HepG2 (cell line): ENCODE measurements at regions not wholly inside any gene's neighbourhood (a gene's known extent, or its start where the extent isn't known, plus 50 kb on each side); places are given as distances from the start of the nearest gene placed in this dataset.

Experiments
- GTF3A ChIP-seq: sonication (generic); formaldehyde crosslinking; conservative IDR thresholded peaks from 2 replicates; pipeline ENCODE4 v1.4.0; 2020; ENCODE audit warnings: mild to moderate bottlenecking, missing genetic modification reagents
- NCOR1 ChIP-seq: fragments of 200-600 bp; sonication (generic); IDR thresholded peaks from 2 replicates; pipeline ENCODE4 v1.7.0; 2017; ENCODE audit warnings: antibody characterized with exemption, low read length, borderline replicate concordance
- NKX3-1 ChIP-seq: sonication (generic); formaldehyde crosslinking; IDR thresholded peaks from 2 replicates; pipeline ENCODE4 v1.5.0; 2020; ENCODE audit warnings: missing genetic modification reagents
- RFX1 ChIP-seq: fragments of 450-650 bp; IDR thresholded peaks from 2 replicates; pipeline ENCODE4 v1.6.1; 2017
- ZNF136 ChIP-seq: sonication (generic); formaldehyde crosslinking; IDR thresholded peaks from 2 replicates; pipeline ENCODE4 v1.8.1; 2022; ENCODE audit warnings: low read depth, mild to moderate bottlenecking, moderate library complexity, missing genetic modification reagents
- ZSCAN30 ChIP-seq: sonication (generic); formaldehyde crosslinking; IDR thresholded peaks from 2 replicates; pipeline ENCODE4 v1.5.0; 2020; ENCODE audit warnings: mild to moderate bottlenecking, missing genetic modification reagents
- TF ChIP-seq, protein P1 (sequence below): sonication (generic); formaldehyde crosslinking; IDR thresholded peaks from 2 replicates; pipeline ENCODE4 v1.5.1; 2020; ENCODE audit warnings: mild to moderate bottlenecking, missing genetic modification reagents, moderate library complexity
- TF ChIP-seq, protein P2 (sequence below): sonication (generic); formaldehyde crosslinking; IDR thresholded peaks from 2 replicates; pipeline ENCODE4 v1.4.0; 2020; ENCODE audit warnings: mild to moderate bottlenecking, missing genetic modification reagents
- TF ChIP-seq, protein P3 (sequence below): IDR thresholded peaks from 2 replicates; pipeline ENCODE4 v1.6.1; 2016; ENCODE audit warnings: control low read depth

DNA sequence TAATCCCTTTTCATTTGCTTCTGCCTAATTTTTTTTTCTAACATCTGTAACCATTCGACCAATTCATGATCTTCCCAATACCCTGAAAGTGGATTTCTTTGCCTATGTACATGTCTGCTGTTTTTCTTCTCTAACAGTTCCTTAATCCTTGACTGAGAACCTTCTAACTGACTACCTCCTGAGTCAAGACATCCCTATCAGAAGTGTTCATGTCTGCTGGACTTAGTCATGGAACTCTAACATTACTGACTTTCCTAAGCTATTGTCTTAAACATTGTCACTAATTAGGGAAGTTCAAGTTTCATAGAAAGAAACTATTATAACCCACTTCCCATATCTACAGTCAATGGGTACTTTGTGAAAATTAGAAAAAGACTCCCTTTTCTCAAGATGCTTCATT, 52.4 kb upstream of the IRX5 start (continued):
- TF ChIP-seq, protein P1, sequence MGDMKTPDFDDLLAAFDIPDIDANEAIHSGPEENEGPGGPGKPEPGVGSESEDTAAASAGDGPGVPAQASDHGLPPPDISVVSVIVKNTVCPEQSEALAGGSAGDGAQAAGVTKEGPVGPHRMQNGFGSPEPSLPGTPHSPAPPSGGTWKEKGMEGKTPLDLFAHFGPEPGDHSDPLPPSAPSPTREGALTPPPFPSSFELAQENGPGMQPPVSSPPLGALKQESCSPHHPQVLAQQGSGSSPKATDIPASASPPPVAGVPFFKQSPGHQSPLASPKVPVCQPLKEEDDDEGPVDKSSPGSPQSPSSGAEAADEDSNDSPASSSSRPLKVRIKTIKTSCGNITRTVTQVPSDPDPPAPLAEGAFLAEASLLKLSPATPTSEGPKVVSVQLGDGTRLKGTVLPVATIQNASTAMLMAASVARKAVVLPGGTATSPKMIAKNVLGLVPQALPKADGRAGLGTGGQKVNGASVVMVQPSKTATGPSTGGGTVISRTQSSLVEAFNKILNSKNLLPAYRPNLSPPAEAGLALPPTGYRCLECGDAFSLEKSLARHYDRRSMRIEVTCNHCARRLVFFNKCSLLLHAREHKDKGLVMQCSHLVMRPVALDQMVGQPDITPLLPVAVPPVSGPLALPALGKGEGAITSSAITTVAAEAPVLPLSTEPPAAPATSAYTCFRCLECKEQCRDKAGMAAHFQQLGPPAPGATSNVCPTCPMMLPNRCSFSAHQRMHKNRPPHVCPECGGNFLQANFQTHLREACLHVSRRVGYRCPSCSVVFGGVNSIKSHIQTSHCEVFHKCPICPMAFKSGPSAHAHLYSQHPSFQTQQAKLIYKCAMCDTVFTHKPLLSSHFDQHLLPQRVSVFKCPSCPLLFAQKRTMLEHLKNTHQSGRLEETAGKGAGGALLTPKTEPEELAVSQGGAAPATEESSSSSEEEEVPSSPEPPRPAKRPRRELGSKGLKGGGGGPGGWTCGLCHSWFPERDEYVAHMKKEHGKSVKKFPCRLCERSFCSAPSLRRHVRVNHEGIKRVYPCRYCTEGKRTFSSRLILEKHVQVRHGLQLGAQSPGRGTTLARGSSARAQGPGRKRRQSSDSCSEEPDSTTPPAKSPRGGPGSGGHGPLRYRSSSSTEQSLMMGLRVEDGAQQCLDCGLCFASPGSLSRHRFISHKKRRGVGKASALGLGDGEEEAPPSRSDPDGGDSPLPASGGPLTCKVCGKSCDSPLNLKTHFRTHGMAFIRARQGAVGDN (CRISPR knock-in tag) = no peak
- TF ChIP-seq, protein P2, sequence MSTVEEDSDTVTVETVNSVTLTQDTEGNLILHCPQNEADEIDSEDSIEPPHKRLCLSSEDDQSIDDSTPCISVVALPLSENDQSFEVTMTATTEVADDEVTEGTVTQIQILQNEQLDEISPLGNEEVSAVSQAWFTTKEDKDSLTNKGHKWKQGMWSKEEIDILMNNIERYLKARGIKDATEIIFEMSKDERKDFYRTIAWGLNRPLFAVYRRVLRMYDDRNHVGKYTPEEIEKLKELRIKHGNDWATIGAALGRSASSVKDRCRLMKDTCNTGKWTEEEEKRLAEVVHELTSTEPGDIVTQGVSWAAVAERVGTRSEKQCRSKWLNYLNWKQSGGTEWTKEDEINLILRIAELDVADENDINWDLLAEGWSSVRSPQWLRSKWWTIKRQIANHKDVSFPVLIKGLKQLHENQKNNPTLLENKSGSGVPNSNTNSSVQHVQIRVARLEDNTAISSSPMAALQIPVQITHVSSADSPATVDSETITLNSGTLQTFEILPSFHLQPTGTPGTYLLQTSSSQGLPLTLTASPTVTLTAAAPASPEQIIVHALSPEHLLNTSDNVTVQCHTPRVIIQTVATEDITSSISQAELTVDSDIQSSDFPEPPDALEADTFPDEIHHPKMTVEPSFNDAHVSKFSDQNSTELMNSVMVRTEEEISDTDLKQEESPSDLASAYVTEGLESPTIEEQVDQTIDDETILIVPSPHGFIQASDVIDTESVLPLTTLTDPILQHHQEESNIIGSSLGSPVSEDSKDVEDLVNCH (CRISPR knock-in tag) = no peak
- no peak for TF ChIP-seq RFX1
- TF ChIP-seq NCOR1 = no peak
- no peak for TF ChIP-seq NKX3-1 (CRISPR knock-in tag)
- TF ChIP-seq, protein P3, sequence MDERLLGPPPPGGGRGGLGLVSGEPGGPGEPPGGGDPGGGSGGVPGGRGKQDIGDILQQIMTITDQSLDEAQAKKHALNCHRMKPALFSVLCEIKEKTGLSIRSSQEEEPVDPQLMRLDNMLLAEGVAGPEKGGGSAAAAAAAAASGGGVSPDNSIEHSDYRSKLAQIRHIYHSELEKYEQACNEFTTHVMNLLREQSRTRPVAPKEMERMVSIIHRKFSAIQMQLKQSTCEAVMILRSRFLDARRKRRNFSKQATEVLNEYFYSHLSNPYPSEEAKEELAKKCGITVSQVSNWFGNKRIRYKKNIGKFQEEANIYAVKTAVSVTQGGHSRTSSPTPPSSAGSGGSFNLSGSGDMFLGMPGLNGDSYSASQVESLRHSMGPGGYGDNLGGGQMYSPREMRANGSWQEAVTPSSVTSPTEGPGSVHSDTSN (CRISPR knock-in tag) = no peak
- TF ChIP-seq ZSCAN30 (CRISPR knock-in tag) = no peak
- no peak for TF ChIP-seq GTF3A (CRISPR knock-in tag)
- no peak for TF ChIP-seq ZNF136 (CRISPR knock-in tag)
- TF ChIP-seq, all 625 proteins: peak for 0
